Adipocyte (in vitro differentiated cells): ENCODE measurements at regions not wholly inside any gene's neighbourhood (a gene's known extent, or its start where the extent isn't known, plus 50 kb on each side); places are given as distances from the start of the nearest gene placed in this dataset.

Source experiments
- DNase-seq: peaks from one replicate; pipeline ENCODE4 v3.0.0-alpha.2; 2015; ENCODE audit warnings: low read depth
- H3K27me3 ChIP-seq: replicated peaks from 2 replicates; pipeline ENCODE4 v1.7.0; 2013; ENCODE audit warnings: mild to moderate bottlenecking, low read length, moderate library complexity; ENCODE audit not compliant: control insufficient read depth, insufficient read depth
- H3K36me3 ChIP-seq: 2 replicates; pipeline ENCODE4 v1.7.0; 2013; ENCODE audit warnings: low read length, mild to moderate bottlenecking, moderate library complexity; ENCODE audit not compliant: control insufficient read depth, insufficient read depth, severe bottlenecking
- H3K4me1 ChIP-seq: 2 replicates; pipeline ENCODE4 v1.7.0; 2013; ENCODE audit warnings: mild to moderate bottlenecking, low read length, moderate library complexity; ENCODE audit not compliant: control insufficient read depth, insufficient read depth
- H3K4me3 ChIP-seq: 2 replicates; pipeline ENCODE4 v1.7.0; 2013; ENCODE audit warnings: mild to moderate bottlenecking, low read length, moderate library complexity
- H3K9ac ChIP-seq: 2 replicates; pipeline ENCODE4 v1.7.0; 2013; ENCODE audit warnings: mild to moderate bottlenecking, low read length, moderate library complexity
- H3K9me3 ChIP-seq: 2 replicates; pipeline ENCODE4 v1.7.0; 2013; ENCODE audit warnings: mild to moderate bottlenecking, low read length, moderate library complexity; ENCODE audit not compliant: control insufficient read depth

DNA sequence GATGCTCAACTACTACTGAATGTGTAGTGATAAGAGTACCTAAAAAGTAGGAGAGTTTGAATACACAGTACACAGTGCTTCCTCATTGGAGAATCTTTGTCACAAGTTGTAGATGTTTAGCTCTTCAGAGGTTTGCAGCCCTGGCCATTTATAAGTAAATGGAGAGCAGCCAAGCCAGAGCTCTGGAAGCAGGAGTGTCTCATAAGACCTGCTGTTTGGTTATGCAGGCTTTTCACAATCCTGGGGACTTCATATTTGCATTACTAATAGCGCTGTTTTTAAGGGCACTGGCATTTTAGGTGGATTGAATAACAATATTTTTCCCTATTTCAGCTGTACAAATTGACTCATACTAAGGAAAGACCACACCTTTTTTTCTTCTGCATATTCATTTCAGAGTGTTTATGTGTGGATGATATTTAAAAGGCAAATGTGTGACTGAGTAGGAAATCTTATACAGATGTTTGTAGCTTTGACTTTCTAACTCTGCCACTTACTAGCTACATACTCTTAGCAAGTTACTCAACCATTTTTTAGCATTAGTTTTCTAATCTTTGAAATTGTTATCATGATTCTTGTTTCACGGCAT lies 730.5 kb upstream of the MAP3K7 start:
- Histone ChIP-seq H3K4me3 (no peak overlapping the region), H3K27me3 (no peaks in the 10 kb centered on the region), H3K36me3 (no peaks in the 10 kb centered on the region), H3K9me3 (no peaks in the 10 kb centered on the region), H3K4me1 (peaks cover 13% of the 10 kb centered on the region), H3K9ac (no peak overlapping the region)
- no peak for DNase-seq

DNA sequence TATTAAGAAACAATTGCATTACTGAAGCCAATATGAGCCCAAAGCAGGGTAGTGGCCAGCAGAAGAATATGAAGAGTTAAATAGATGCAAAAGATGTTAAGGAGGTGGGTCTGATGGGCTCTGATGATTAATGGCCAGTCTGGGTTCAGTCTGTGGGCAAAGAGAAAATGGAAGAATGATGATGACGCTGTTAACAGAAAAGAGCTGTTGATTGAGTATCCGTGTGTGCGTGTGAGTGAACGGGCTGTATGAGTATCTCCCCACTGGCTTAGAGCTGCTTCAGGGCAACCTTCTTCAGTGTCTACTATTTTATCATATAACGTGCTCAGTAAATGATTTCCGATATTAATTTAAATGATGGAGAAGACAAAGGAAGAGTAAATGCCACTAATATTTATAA lies 723.3 kb upstream of the MAP3K7 start:
- Histone ChIP-seq H3K9ac (no peak overlapping the region), H3K9me3 (no peaks in the 10 kb centered on the region), H3K4me1 (peaks cover 3% of the 10 kb centered on the region), H3K36me3 (no peaks in the 10 kb centered on the region), H3K4me3 (no peak overlapping the region), H3K27me3 (no peaks in the 10 kb centered on the region)
- DNase-seq: no peak

DNA sequence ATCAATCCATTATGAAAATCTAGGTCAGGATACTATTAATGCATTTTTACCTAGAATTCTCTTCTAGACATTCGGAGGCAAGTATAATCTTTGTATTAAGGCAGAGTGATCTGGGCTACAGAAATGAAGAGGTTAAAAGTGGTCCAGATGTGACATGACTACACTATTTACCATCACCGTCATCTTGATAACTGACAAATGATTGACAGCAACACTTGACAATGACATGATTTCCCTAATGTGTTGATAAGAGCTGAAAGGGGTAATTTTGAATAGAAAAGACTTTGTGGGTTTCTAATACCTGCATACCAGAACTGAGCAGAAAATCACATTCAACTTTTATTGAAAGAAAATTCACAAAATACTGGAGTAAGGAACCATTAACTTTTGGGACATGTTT lies 718.9 kb upstream of the MAP3K7 start:
- DNase-seq: no peak
- H3K4me1 ChIP-seq: peaks cover 4% of the 10 kb centered on the region
- no peaks in the 10 kb centered on the region for H3K27me3 ChIP-seq
- H3K4me3 ChIP-seq: no peak overlapping the region
- H3K9me3 ChIP-seq: no peaks in the 10 kb centered on the region
- H3K36me3 ChIP-seq: no peaks in the 10 kb centered on the region
- H3K9ac ChIP-seq: no peak overlapping the region

GRCh38 chr6:91304521-91304920 lies 717.6 kb upstream of the MAP3K7 start:
- no peak overlapping the region for H3K4me3 ChIP-seq
- H3K36me3 ChIP-seq: no peaks in the 10 kb centered on the region
- peaks cover 4% of the 10 kb centered on the region for H3K4me1 ChIP-seq
- no peaks in the 10 kb centered on the region for H3K27me3 ChIP-seq
- H3K9me3 ChIP-seq: no peaks in the 10 kb centered on the region
- DNase-seq: no peak
- no peak overlapping the region for H3K9ac ChIP-seq

- Histone ChIP-seq H3K4me3 (no peak overlapping the region), H3K36me3 (no peaks in the 10 kb centered on the region), H3K4me1 (peaks cover 7% of the 10 kb centered on the region), H3K9me3 (no peaks in the 10 kb centered on the region), H3K27me3 (no peaks in the 10 kb centered on the region), H3K9ac (no peak overlapping the region)
- no peak for DNase-seq
These were observed 716.5 kb upstream of the MAP3K7 start for GRCh38 chr6:91303326-91303725.

- Histone ChIP-seq H3K4me3 (peak overlapping the region; percentile 13), H3K4me1 (peaks cover 7% of the 10 kb centered on the region), H3K9ac (no peak overlapping the region), H3K27me3 (no peaks in the 10 kb centered on the region), H3K36me3 (no peaks in the 10 kb centered on the region), H3K9me3 (no peaks in the 10 kb centered on the region)
- peak; percentile 19 for DNase-seq
These were observed 712.9 kb upstream of the MAP3K7 start for GRCh38 chr6:91299544-91300491.

GRCh38 chr6:91298543-91299145 lies 711.8 kb upstream of the MAP3K7 start:
- Histone ChIP-seq H3K4me1 (peaks cover 3% of the 10 kb centered on the region), H3K36me3 (no peaks in the 10 kb centered on the region), H3K9ac (no peak overlapping the region), H3K27me3 (no peaks in the 10 kb centered on the region), H3K9me3 (no peaks in the 10 kb centered on the region), H3K4me3 (no peak overlapping the region)
- DNase-seq: no peak

- H3K4me1 ChIP-seq: peaks cover 16% of the 10 kb centered on the region
- H3K4me3 ChIP-seq: no peak overlapping the region
- no peak overlapping the region for H3K9ac ChIP-seq
- DNase-seq: no peak
- H3K9me3 ChIP-seq: no peaks in the 10 kb centered on the region
- no peaks in the 10 kb centered on the region for H3K36me3 ChIP-seq
- no peaks in the 10 kb centered on the region for H3K27me3 ChIP-seq
These were observed 706.5 kb upstream of the MAP3K7 start for GRCh38 chr6:91293395-91293794.

DNA sequence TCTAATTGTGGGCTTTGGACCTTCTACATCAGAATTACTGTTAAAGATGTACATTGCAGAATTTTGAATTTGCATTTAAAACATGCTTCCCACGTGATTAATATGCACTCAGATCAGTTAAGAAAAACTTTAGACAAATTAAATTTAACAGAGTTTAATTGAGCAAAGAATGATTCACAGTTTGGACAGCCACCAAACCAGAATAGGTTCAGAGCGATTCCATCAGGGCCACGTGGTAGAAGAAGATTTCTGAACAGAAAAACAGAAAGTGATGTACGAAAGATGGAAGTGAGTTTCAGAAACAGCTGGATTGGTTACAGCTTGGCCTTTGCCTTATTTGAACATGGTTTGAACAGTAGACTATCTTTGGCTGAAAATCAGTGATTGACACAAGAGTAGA lies 704.2 kb upstream of the MAP3K7 start:
- H3K27me3 ChIP-seq: no peaks in the 10 kb centered on the region
- H3K36me3 ChIP-seq: no peaks in the 10 kb centered on the region

GRCh38 chr6:91288741-91289140 lies 701.9 kb upstream of the MAP3K7 start:
- H3K9ac ChIP-seq: no peak overlapping the region
- H3K27me3 ChIP-seq: no peaks in the 10 kb centered on the region
- H3K9me3 ChIP-seq: no peaks in the 10 kb centered on the region
- H3K36me3 ChIP-seq: no peaks in the 10 kb centered on the region
- no peak overlapping the region for H3K4me3 ChIP-seq
- DNase-seq: no peak
- H3K4me1 ChIP-seq: peaks cover 16% of the 10 kb centered on the region

More for the DNA sequence above, 704.2 kb upstream of the MAP3K7 start:
- peaks cover 16% of the 10 kb centered on the region for H3K4me1 ChIP-seq
- DNase-seq: no peak
- no peak overlapping the region for H3K9ac ChIP-seq
- no peak overlapping the region for H3K4me3 ChIP-seq
- H3K9me3 ChIP-seq: no peaks in the 10 kb centered on the region

DNA sequence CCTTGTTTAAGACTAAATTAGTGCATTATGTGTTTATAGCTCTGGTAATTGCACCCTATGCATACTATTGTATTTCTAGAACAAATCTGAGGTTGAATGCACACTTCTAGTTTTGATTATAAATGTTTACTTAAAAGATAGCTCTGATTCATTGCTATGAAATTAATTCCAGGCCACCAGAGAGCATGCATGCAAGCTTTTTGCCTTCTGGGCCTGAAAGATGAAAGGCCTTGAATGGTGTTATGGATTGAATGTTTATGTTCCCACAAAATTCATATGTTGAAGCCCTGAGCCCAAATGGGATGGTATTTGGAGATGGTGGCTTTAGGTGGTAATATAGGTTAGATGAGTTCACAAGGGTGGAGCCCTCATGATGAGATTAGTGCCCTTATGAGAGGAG lies 695.0 kb upstream of the MAP3K7 start:
- Histone ChIP-seq H3K36me3 (no peaks in the 10 kb centered on the region), H3K4me1 (no peaks in the 10 kb centered on the region), H3K9ac (no peak overlapping the region), H3K27me3 (peaks cover 4% of the 10 kb centered on the region), H3K4me3 (no peak overlapping the region), H3K9me3 (peaks cover 9% of the 10 kb centered on the region)
- DNase-seq: no peak
